Erythroblast (primary cell): ENCODE measurements at regions not wholly inside any gene's neighbourhood (a gene's known extent, or its start where the extent isn't known, plus 50 kb on each side); places are given as distances from the start of the nearest gene placed in this dataset.
"Not testable (repeated sequence)": the region's sequence is repeated elsewhere in the genome, so short reads cannot be mapped to it uniquely, and the experiment has no call there.

Experiments
- GATA1 ChIP-seq: IDR thresholded peaks from 2 replicates; pipeline ENCODE4 v1.6.1; 2011; ENCODE audit warnings: low read depth, mild to moderate bottlenecking, control low read depth, low read length, moderate library complexity
- POLR2A ChIP-seq: IDR thresholded peaks from 2 replicates; pipeline ENCODE4 v1.6.1; 2011; ENCODE audit warnings: mild to moderate bottlenecking, low read length

DNA sequence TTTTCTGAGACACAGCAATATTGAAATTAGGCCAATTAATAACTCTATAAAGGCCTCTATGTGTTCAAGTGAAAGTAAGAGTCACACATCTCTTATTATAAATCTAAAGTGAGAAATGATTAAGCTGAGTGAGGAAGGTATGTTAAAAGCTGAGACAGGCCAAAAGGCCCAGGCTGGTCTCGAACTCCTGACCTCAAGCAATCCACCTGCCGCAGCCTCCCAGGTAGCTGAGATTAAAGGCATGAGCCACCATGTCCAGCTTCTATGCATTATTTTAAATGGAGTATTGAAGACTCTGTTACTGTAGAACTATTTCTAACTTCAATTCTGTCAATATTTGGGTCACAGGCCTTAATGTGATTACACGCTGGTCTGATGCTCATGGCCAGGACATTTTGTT, 1706.9 kb downstream of the SPATA31A7 start:
- TF ChIP-seq POLR2A, GATA1: not testable (repeated sequence)
